Activated CD4-positive, alpha-beta memory T cell treated with anti-CD3 and anti-CD28 coated beads, Interleukin-2, amount 10 ng/mL, durations not matched to agents 7 days and 5 days (primary cell): ENCODE measurements at regions not wholly inside any gene's neighbourhood (a gene's known extent, or its start where the extent isn't known, plus 50 kb on each side); places are given as distances from the start of the nearest gene placed in this dataset.

ENCODE experiments used
- CTCF ChIA-PET: fragments of 350-600 bp; sonication (Branson Sonifier 250); formaldehyde crosslinking; loops from one replicate; lab custom pipeline; 2021; ENCODE audit warnings: antibody characterized with exemption, inconsistent platforms; lab: Charles Lee
- POLR2A ChIA-PET: fragments of 350-600 bp; sonication (Branson Sonifier 250); formaldehyde crosslinking; loops from one replicate; lab custom pipeline; 2021; ENCODE audit warnings: antibody characterized with exemption; lab: Charles Lee
- DNase-seq: peaks from one replicate; pipeline ENCODE4 v3.0.0-alpha.2; 2020
- H3K27ac Mint-ChIP-seq: one replicate; pipeline ENCODE4 v1.8.0; 2021; ENCODE audit warnings: mild to moderate bottlenecking, mixed read lengths
- H3K27me3 Mint-ChIP-seq: one replicate; pipeline ENCODE4 v1.8.0; 2021; ENCODE audit warnings: mixed read lengths
- H3K36me3 Mint-ChIP-seq: one replicate; pipeline ENCODE4 v1.8.0; 2021; ENCODE audit warnings: low read depth, mixed read lengths
- H3K4me1 Mint-ChIP-seq: one replicate; pipeline ENCODE4 v1.8.0; 2021; ENCODE audit warnings: mixed read lengths
- H3K4me3 Mint-ChIP-seq: one replicate; pipeline ENCODE4 v1.8.0; 2021; ENCODE audit warnings: mild to moderate bottlenecking, mixed read lengths
- H3K9me3 Mint-ChIP-seq: one replicate; pipeline ENCODE4 v1.8.0; 2021; ENCODE audit warnings: mixed read lengths

DNA sequence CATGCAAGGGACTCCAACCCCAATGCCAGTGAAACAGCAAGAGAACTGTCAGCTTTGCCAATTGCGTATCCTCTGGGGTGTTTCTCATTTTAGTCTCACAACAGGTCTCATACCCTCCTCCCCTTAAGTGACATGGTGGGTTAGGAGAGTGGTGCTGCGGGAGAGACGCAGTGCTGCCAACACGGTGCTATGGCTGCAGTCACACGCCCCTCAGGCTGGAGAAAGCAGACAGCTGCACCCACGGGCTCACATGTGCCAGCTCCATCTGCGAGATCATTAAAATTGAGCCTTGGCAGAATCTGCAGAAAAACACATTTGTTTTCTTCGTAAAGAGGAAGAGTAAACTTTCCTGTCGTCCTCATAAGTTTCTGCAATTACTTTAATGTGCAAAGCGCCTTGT, 114.7 kb downstream of the ANKRD60 start:
- DNase-seq, result no peak
- POLR2A ChIA-PET, result no interaction called here
- CTCF ChIA-PET, result no interaction called here
- no peak overlapping the region for H3K4me3 Mint-ChIP-seq
- no peaks in the 10 kb centered on the region for H3K36me3 Mint-ChIP-seq
- peaks cover 28% of the 10 kb centered on the region for H3K27me3 Mint-ChIP-seq
- no peaks in the 10 kb centered on the region for H3K4me1 Mint-ChIP-seq
- no peak overlapping the region for H3K27ac Mint-ChIP-seq
- no peaks in the 10 kb centered on the region for H3K9me3 Mint-ChIP-seq

DNA sequence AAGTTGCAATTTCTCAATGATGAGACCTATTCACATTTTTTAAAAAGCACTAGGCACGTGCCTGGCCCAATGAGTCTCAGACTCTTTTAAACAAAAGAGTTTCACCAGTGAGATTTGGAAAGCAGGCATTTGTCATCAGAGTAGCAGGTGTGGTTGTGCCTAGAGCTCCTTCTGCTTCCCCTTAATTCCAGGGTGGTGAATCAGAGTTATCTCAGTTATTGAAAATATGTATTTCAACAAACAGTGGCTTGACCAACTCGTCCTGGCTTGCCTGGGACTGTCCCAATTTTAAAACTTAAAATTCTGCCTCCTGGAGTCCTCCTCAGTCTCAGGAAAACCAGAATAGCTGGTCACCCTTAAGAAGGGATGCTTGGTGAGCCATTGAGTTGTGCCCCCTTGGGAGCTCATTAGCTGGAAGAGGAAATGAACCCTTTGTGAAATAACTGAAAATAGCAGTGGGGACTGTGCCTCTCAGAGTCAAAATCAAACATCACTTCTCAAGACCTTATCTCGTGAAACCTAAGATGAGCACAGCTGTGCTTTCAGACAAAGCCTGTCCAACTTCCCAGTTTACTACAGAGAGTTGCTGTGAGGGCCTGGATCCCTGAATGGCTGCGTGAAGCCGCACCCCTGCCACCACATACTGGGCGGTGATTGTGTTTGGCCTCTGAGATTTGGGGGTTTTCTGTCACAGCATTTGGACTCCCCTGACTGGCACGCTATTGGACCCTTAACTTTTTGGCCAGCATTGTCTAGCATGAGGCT, 116.3 kb downstream of the ANKRD60 start:
- peaks cover 23% of the 10 kb centered on the region for H3K27me3 Mint-ChIP-seq
- no peak overlapping the region for H3K4me3 Mint-ChIP-seq
- H3K4me1 Mint-ChIP-seq, result no peaks in the 10 kb centered on the region
- no peaks in the 10 kb centered on the region for H3K9me3 Mint-ChIP-seq
- H3K27ac Mint-ChIP-seq, result no peak overlapping the region
- POLR2A ChIA-PET, result no interaction called here
- CTCF ChIA-PET, result no interaction called here
- H3K36me3 Mint-ChIP-seq, result no peaks in the 10 kb centered on the region
- no peak for DNase-seq

DNA sequence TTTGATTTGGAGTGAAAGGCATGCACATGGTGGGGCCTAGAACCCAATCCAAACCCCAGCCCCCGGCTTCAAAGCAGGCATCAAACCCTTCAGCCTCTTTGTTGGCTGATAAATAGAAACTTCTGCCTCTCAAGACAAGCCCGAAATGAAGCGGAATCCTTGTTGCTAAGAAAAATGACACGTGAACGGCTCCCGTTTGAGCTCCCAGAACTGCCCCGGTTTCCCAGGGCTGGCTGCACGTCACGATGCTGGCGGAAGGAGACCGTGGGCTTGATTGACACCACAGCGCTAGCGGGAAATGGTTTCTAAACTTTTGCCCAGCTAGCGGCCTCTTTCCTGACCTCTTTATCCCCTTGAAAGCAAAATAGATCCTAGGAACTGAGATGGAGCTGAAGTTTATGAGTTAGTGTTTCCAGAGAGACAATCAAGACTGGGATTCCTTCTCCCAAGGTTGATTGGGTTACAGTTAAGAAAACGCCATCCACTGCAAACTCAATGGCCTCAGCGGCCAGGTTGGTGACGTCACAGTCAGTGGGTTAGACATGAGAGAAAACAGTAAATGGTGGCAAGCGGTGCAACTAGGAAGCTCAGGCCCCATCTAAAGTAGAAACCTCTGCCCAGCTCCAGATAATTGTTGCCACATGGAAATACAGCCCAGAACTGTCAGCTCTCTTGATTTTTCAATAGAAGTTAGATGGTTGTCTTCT, 117.0 kb downstream of the ANKRD60 start:
- H3K36me3 Mint-ChIP-seq, result no peaks in the 10 kb centered on the region
- H3K27me3 Mint-ChIP-seq, result peaks cover 18% of the 10 kb centered on the region
- H3K27ac Mint-ChIP-seq, result no peak overlapping the region
- no peaks in the 10 kb centered on the region for H3K9me3 Mint-ChIP-seq
- ChIA-PET CTCF (no interaction called here), POLR2A (no interaction called here)
- no peaks in the 10 kb centered on the region for H3K4me1 Mint-ChIP-seq
- no peak for DNase-seq
- H3K4me3 Mint-ChIP-seq, result no peak overlapping the region

DNA sequence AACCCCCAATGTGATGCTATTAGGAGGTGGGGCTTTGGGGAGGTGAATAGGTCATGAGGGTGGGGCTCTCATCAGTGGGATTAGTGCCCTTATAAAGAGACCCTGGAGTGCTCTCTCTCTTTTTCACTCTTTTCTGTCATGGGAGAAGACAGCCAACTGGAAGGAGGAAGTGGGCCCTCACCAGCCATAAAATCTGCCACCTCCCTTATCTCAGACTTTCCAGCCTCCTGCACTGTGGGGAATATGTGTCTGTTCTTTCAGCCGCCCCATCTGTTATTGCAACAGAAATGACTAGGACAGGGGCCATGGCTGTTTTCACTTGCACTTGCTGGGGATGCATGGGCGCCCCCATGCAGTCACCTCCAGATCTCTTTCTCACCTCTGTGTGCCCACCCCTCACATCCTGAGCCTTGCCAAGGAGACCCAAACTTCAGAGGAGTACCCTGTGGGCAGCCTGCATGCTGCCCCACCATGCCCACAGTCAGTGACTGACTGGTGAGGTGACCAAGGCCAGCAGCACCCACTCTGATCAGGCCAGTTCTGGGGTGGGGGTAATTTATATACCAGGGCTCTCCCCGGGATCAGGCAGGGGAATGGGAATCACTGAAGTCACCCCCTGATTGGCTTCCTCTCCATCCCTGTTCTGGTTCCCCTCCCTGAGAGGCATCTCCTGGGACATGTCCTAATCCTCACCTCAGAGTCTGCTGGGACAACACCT, 118.4 kb downstream of the ANKRD60 start:
- no peaks in the 10 kb centered on the region for H3K36me3 Mint-ChIP-seq
- no peak for DNase-seq
- no peaks in the 10 kb centered on the region for H3K9me3 Mint-ChIP-seq
- H3K27ac Mint-ChIP-seq, result no peak overlapping the region
- no peak overlapping the region for H3K4me3 Mint-ChIP-seq
- ChIA-PET POLR2A (no interaction called here), CTCF (no interaction called here)
- no peaks in the 10 kb centered on the region for H3K4me1 Mint-ChIP-seq
- peaks cover 21% of the 10 kb centered on the region for H3K27me3 Mint-ChIP-seq

DNA sequence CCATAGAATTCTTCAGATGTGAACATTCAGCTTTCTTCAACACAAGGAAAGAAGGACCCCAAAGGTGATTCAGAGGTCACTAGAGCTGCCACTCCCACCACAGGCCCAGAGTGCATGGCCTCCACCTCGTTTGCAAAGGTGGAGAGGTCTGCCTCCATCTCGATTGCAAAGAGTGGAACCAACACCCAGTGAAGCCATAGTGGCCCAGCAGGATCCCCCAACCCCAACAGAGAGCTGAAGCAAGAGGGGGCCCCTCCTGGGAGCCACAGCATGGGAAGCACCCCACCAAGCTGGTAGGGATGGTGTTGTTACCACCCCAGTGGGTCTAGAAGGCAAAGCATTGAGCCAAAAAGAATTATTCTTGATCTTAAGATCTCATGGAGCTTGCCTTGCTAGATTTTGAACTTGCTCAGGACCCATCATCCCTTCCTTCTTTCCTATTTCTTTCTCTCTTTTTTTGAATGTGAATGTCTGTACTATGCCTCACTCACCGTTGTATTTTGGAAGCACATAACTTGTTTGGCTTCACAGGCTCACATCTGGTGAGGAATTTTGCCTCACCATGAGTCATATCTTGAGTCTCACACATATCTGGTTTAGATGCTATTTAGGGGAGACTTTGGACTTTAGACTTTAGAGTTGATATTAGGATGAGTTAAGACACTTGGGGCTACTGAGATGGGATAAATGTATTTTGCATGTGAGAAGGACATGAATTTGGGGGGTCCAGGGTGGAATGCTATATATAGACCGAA, 119.2 kb downstream of the ANKRD60 start:
- peaks cover 21% of the 10 kb centered on the region for H3K27me3 Mint-ChIP-seq
- H3K36me3 Mint-ChIP-seq, result no peaks in the 10 kb centered on the region
- DNase-seq, result no peak
- ChIA-PET CTCF (no interaction called here), POLR2A (no interaction called here)
- no peaks in the 10 kb centered on the region for H3K9me3 Mint-ChIP-seq
- H3K4me1 Mint-ChIP-seq, result no peaks in the 10 kb centered on the region
- H3K27ac Mint-ChIP-seq, result no peak overlapping the region
- H3K4me3 Mint-ChIP-seq, result no peak overlapping the region

DNA sequence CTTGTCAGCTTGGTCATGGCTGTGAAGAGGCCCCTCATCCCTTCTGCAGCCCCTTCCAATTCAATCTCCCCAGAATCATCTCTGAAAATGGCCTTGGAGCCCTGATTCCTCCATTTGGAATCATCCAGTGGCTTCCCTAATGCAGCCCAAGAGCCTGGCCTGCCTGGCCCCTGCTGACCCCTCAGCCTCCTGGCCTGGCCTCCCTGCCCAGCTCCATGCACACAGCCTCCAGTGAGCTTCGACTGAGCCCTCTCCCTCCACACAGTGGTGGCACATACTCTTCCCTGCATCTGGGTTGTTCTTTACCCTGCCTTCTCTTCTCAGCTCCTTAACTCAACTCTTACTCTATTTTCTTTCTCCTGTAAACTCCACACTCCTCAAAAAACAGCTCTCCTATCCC, 120.9 kb downstream of the ANKRD60 start:
- Mint-ChIP-seq H3K4me3 (no peak overlapping the region), H3K36me3 (no peaks in the 10 kb centered on the region), H3K4me1 (no peaks in the 10 kb centered on the region), H3K9me3 (no peaks in the 10 kb centered on the region), H3K27me3 (peaks cover 10% of the 10 kb centered on the region), H3K27ac (no peak overlapping the region)
- no peak for DNase-seq
- ChIA-PET CTCF (interaction anchor here (1.3 kb wide), 1 partner anchor 485 kb away, joined by 3 read pairs; no protein-coding TSS in a partner anchor), POLR2A (no interaction called here)

DNA sequence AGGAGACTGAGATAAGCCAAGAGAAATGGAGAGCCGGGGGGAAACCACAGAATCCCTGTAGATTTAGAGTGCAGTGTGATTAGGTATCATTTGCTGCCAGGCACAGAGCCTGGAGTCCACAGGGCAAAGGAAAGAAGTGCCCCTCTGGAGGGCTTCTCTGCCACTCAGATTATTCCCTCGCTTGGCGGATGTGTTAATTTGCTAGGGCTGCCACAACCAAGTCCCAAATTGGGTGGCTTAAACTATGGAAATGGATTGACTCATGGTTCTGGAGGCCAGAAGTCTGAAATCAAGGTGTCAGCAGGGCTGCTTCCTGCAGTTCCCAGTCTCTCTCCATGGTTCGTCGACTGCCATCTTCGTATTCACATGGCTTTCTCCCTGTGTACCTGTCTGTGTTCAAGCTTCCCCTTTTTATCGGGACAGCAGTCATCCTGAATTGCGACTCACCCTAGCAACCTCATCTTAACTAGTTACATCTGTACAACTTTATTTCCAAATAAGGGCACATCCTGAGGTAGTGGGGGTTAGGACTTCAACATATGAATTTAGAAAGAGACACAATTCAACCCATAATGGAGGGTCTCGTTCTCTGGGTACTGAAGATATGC, 122.2 kb downstream of the ANKRD60 start:
- ChIA-PET POLR2A (no interaction called here), CTCF (interaction anchor here (0.6 to 1.3 kb wide), 2 partner anchors 26 to 484 kb away, joined by 3 read pairs; no protein-coding TSS in a partner anchor)
- Mint-ChIP-seq H3K4me3 (no peak overlapping the region), H3K9me3 (no peaks in the 10 kb centered on the region), H3K27me3 (peaks cover 10% of the 10 kb centered on the region), H3K4me1 (no peaks in the 10 kb centered on the region), H3K36me3 (no peaks in the 10 kb centered on the region), H3K27ac (no peak overlapping the region)
- no peak for DNase-seq

DNA sequence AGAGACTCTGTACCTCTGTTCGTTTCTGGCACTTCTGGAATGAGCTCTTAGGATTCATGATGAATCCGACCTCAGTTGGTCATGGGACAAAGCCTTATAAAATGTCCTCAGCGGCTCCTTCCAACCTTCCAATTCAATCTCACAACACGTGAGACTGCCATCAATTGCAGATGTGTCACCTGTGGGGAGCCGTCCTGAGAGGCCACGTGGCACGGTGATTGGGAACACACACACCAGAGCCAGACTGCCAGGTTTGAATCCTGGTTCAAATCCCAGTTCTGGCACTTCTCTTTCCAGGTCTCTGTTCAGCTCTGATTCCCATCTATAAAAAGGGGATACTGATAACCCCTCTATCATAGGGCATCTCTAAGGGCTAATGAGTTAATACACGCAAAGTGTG, 124.5 kb downstream of the ANKRD60 start:
- H3K4me1 Mint-ChIP-seq, result no peaks in the 10 kb centered on the region
- no peak for DNase-seq
- H3K27me3 Mint-ChIP-seq, result peaks cover 10% of the 10 kb centered on the region
- no peak overlapping the region for H3K27ac Mint-ChIP-seq
- POLR2A ChIA-PET, result no interaction called here
- H3K9me3 Mint-ChIP-seq, result no peaks in the 10 kb centered on the region
- CTCF ChIA-PET, result interaction anchor here (0.9 kb wide), 1 partner anchor 17 kb away, joined by 4 read pairs; no protein-coding TSS in a partner anchor
- no peaks in the 10 kb centered on the region for H3K36me3 Mint-ChIP-seq
- H3K4me3 Mint-ChIP-seq, result no peak overlapping the region

DNA sequence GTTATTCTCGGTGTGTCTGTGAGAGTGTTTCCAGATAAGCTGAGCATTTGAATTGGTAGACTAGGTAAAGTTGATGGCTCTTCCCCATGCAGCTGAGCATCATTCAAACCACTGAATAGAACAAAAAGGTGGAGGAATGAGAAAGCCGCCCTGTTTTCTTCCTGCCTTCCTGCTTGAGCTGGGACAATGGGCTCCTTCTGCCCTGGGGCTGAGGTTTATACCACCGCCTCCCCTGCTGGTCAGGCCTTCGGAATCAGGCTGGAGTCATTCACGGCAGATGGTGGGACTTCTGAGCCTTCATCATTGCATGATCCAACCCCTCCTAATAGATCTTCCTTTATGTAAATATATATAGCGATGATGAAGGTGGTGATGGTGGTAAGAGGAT, 124.9 kb downstream of the ANKRD60 start:
- Mint-ChIP-seq H3K27ac (no peak overlapping the region), H3K9me3 (no peaks in the 10 kb centered on the region), H3K4me1 (no peaks in the 10 kb centered on the region), H3K27me3 (peaks cover 7% of the 10 kb centered on the region), H3K4me3 (no peak overlapping the region), H3K36me3 (no peaks in the 10 kb centered on the region)
- ChIA-PET POLR2A (no interaction called here), CTCF (interaction anchor here (0.9 kb wide), 1 partner anchor 17 kb away, joined by 4 read pairs; no protein-coding TSS in a partner anchor)
- DNase-seq, result no peak

DNA sequence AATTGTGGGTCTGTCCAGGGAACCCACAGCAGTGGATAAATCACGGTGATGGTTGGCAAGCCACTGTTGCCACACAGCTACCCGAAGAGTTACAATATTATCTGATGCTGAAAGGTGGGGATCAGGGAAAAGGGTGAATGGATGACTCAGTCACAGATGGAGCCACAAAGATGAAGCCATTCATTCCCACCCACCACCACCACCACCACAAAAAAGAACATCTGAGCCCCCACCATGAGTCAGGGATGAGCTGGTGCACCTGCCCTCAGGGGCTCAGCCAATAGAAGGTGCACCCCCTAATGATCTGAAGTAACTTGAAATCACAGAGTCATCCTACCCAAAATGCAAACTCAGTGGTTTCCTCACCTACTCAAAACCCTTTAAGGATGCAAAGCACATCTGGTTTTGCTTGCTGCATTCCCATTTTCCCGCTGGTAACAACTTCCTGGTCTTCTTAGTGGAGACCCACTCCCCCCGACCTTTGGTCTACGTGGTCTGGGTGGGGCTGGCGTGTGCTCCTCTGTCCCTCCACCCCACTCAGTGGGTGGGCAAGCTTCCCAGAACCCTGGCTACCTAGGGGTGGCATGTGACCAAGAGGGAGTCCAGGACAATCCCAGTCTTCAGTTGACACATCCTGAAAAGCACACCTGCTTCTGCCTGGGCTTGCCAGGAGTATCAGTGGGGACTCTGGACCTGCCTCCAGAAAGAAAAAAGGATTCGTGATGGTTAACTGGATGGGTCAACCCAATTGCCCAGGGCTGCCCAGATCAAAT, 125.5 kb downstream of the ANKRD60 start:
- Mint-ChIP-seq H3K9me3 (no peaks in the 10 kb centered on the region), H3K27ac (no peak overlapping the region), H3K27me3 (peaks cover 3% of the 10 kb centered on the region), H3K36me3 (no peaks in the 10 kb centered on the region), H3K4me3 (no peak overlapping the region), H3K4me1 (no peaks in the 10 kb centered on the region)
- ChIA-PET CTCF (interaction anchor here (0.7 to 1.2 kb wide), 3 partner anchors 16 to 739 kb away, joined by 3 to 4 read pairs (median 4); no protein-coding TSS in a partner anchor), POLR2A (no interaction called here)
- no peak for DNase-seq

DNA sequence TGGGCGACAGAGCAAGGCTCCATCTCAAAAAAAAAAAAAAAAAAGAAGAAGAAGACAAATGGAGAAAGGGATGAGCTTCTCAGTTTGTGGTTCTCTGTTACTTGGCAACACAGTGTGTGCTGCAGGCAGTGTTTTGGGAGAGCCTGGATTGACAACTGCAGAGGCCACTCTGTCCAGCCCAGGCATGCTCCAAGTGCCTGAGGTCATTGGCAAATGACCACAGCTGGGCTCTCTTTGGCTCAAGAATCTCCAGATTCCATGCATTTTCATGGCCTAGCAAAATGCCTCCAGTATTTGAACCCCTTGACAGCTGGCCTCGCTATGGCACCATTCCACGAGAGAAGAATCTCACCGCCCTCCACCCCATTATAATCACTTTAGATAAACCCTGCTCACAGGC, 126.2 kb downstream of the ANKRD60 start:
- ChIA-PET CTCF (interaction anchor here (0.7 to 1.2 kb wide), 2 partner anchors 15 to 738 kb away, joined by 3 to 4 read pairs; no protein-coding TSS in a partner anchor), POLR2A (no interaction called here)
- Mint-ChIP-seq H3K27me3 (peaks cover 5% of the 10 kb centered on the region), H3K27ac (no peak overlapping the region), H3K36me3 (no peaks in the 10 kb centered on the region), H3K4me1 (no peaks in the 10 kb centered on the region), H3K4me3 (no peak overlapping the region), H3K9me3 (no peaks in the 10 kb centered on the region)
- DNase-seq, result no peak
